GM19239 (cell line): ENCODE measurements at regions not wholly inside any gene's neighbourhood (a gene's known extent, or its start where the extent isn't known, plus 50 kb on each side); places are given as distances from the start of the nearest gene placed in this dataset.

Experiments
- DNase-seq: peaks from one replicate; pipeline ENCODE4 v3.0.0; 2011; ENCODE audit warnings: low spot score; ENCODE audit not compliant: insufficient read length
- FAIRE-seq: peaks from 2 replicates; lab custom pipeline; 2011; peaks lifted over from hg19 to GRCh38; lab: Jason Lieb, UNC

GRCh38 chr7:25358926-25359325 lies 130.6 kb upstream of the NPVF start:
- no peak for DNase-seq
- no peak for FAIRE-seq

- DNase-seq (no peak), FAIRE-seq (no peak)
These were observed 131.3 kb upstream of the NPVF start for GRCh38 chr7:25359471-25360059.

GRCh38 chr7:25360451-25360850 lies 132.2 kb upstream of the NPVF start:
- FAIRE-seq (no peak), DNase-seq (no peak)

- no peak for FAIRE-seq
These were observed 133.1 kb upstream of the NPVF start for GRCh38 chr7:25361387-25361786.

GRCh38 chr7:25361863-25362262 lies 133.6 kb upstream of the NPVF start:
- FAIRE-seq (no peak), DNase-seq (no peak)

More at GRCh38 chr7:25361387-25361786, 133.1 kb upstream of the NPVF start:
- no peak for DNase-seq

GRCh38 chr7:25368599-25369201 lies 140.4 kb upstream of the NPVF start:
- no peak for FAIRE-seq

GRCh38 chr7:25369786-25370185 lies 141.5 kb upstream of the NPVF start:
- FAIRE-seq (no peak), DNase-seq (no peak)

More at GRCh38 chr7:25368599-25369201, 140.4 kb upstream of the NPVF start:
- no peak for DNase-seq

- FAIRE-seq, result no peak
- no peak for DNase-seq
These were observed 143.7 kb upstream of the NPVF start for GRCh38 chr7:25371972-25372371.

- no peak for FAIRE-seq
- DNase-seq, result no peak
These were observed 147.7 kb upstream of the NPVF start for GRCh38 chr7:25375805-25376600.

GRCh38 chr7:25379351-25380300 lies 151.3 kb upstream of the NPVF start:
- DNase-seq, result no peak
- no peak for FAIRE-seq

- DNase-seq (no peak), FAIRE-seq (no peak)
These were observed 153.7 kb upstream of the NPVF start for GRCh38 chr7:25381818-25382589.

GRCh38 chr7:25382869-25383268 lies 154.6 kb upstream of the NPVF start:
- FAIRE-seq, result no peak
- DNase-seq, result no peak

- no peak for FAIRE-seq
These were observed 155.1 kb upstream of the NPVF start for GRCh38 chr7:25383402-25383801.

GRCh38 chr7:25384788-25385505 lies 156.7 kb upstream of the NPVF start:
- no peak for DNase-seq
- no peak for FAIRE-seq

More at GRCh38 chr7:25383402-25383801, 155.1 kb upstream of the NPVF start:
- DNase-seq, result no peak

GRCh38 chr7:25385506-25386136 lies 157.3 kb upstream of the NPVF start:
- DNase-seq (no peak), FAIRE-seq (no peak)

GRCh38 chr7:25386311-25386744 lies 158.0 kb upstream of the NPVF start:
- DNase-seq (no peak), FAIRE-seq (no peak)

GRCh38 chr7:25388681-25389080 lies 160.4 kb upstream of the NPVF start:
- no peak for FAIRE-seq

GRCh38 chr7:25389489-25390106 lies 161.3 kb upstream of the NPVF start:
- DNase-seq, result no peak
- peak; percentile 57 for FAIRE-seq

More at GRCh38 chr7:25388681-25389080, 160.4 kb upstream of the NPVF start:
- no peak for DNase-seq
